NCI-H446 treated with DMSO at 0.1 percent for 48 hours (cell line): ENCODE measurements at regions not wholly inside any gene's neighbourhood (a gene's known extent, or its start where the extent isn't known, plus 50 kb on each side); places are given as distances from the start of the nearest gene placed in this dataset.
"Not testable (repeated sequence)": the region's sequence is repeated elsewhere in the genome, so short reads cannot be mapped to it uniquely, and the experiment has no call there.

Source experiments
- DNase-seq: peaks from one replicate; lab custom pipeline; 2025; lab: John Stamatoyannopoulos, UW

GRCh38 chr17:53330756-53331155, 492.0 kb upstream of the KIF2B start:
- no peak for DNase-seq

DNA sequence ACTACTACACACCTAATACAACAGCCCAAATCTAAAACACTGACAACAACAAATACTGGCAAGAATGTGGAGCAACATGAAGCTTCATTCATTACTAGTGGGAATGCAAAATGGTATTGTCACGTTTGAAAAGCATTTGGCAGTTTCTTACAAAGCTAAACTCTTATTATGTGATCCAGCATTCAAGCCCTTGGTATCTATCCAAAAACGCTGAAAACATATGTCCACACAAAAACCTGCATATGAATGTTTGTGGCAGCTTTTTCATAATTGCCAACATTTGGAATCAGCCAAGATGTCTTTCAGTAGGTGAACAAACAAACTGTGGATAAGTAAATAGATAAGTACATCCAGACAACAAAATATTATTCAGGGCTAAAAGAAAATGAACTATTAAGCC, 501.1 kb upstream of the KIF2B start:
- DNase-seq, result no peak

- no peak for DNase-seq
These were observed 502.8 kb upstream of the KIF2B start for GRCh38 chr17:53319947-53320346.

DNA sequence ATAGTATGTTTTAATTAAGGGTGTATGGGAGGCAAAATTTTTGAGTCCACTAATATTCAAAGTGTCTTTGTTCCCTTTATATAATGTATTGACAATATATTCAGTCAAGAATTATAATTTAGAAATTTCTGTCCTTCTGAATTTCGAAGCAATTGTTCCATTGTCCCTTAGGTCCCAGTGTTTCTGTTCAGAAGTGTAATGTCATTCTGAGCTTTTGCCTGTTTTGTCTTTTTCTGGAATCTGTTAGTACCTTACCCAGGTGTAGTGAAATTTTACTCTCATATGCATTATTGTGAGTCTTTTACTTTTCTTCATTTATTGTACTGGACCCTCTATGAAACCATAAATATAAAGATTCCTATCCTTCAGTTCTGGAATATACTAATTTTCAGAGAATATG, 505.7 kb upstream of the KIF2B start:
- no peak for DNase-seq

GRCh38 chr17:53316073-53316472, 506.7 kb upstream of the KIF2B start:
- no peak for DNase-seq

DNA sequence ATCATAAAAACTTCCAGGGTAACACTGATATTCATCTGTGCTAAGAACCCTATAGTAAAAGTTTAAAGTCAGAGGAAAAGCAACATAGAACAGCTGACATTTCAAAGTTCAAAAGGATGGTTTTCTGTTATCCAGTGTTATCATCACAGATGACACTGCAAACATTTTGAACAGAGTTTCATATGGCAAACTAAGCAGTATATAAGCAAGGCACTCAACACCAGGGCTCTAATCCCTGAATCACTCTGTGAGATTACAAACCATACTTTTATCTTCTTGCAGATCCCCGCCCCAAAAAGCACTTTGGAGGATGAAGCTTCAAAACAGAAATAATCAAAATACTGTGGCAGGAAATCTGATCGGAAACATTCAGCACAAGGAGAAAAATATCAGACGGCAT, 508.2 kb upstream of the KIF2B start:
- no peak for DNase-seq

DNA sequence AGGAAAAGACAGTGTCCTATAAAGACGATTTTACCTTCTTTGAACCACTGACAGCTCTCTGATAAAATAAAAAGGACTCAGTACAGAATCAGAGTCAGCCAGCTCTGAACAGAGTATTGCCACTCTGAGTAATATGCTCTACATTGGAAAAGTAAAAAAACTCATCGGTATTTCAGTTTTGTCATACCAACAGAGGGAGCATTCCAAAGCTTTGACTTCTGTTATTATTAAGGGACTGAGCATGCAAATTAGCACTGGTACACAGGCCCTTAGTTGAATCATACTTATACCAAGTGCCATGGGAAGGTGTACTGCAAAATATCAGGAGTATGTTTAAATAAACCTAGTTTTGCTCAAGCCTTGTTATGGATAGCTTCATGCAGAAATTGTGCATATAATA, 509.0 kb upstream of the KIF2B start:
- no peak for DNase-seq

GRCh38 chr17:53278466-53278865, 544.3 kb upstream of the KIF2B start:
- DNase-seq, result no peak

- DNase-seq, result no peak
These were observed 549.6 kb upstream of the KIF2B start for GRCh38 chr17:53273126-53273525.

- no peak for DNase-seq
These were observed 551.8 kb upstream of the KIF2B start for GRCh38 chr17:53270936-53271335.

DNA sequence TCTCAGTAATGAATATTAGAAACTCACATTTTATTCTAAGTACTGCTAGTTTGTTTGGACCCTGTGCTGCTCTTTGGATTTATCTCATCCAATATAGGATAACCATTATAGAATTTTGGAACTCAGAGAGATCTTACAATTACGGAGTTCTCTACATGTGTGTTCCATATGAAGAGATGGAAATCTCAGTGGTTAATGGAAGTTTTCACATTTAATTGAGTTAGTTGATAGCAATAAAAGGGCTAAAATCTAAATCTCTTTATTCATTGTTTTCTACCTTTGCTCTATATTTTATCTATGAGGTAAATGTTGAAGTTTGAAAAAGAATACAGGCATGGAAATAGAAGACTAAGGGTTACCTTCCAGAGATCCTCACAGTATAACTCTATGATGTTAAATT, 558.0 kb upstream of the KIF2B start:
- DNase-seq, result no peak

- no peak for DNase-seq
These were observed 568.6 kb upstream of the KIF2B start for GRCh38 chr17:53253956-53254597.

GRCh38 chr17:53249036-53249435, 573.7 kb upstream of the KIF2B start:
- DNase-seq, result no peak

DNA sequence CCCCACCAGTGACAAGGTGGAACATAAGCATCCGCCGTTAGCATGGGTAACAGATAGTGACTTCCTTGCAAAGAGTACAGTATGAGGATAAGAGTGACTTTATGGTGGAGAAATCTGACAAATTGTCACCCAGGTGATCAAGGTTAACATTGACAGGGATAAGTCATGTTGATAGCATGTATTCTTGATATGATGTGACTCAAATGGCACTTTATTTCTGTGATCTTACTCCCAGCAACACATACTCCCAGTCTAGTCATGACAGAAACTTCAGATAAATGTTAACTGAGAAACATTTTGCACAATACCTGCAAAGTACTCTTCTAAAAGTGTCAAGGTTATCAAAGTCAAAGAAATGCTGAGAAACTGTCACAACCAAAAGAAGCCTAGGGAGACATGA, 588.6 kb upstream of the KIF2B start:
- no peak for DNase-seq

DNA sequence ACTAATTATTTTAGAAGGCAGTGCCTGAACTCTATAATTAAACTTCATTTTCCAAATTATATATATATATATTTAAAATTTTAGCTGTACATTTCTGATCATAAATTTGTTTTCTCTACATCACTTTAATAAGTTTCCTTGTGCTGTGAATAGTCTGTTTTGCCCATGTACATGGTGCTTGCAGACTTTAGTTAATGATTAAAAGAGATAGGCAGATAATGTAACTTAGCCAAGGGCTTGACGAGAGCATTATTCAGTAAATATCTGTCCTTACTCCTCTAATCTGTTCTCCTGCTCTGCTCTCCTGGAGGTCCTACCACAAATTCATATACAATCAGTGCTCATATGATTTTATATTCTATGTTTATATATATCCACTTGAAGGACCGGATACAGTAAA, 595.2 kb upstream of the KIF2B start:
- DNase-seq, result no peak

DNA sequence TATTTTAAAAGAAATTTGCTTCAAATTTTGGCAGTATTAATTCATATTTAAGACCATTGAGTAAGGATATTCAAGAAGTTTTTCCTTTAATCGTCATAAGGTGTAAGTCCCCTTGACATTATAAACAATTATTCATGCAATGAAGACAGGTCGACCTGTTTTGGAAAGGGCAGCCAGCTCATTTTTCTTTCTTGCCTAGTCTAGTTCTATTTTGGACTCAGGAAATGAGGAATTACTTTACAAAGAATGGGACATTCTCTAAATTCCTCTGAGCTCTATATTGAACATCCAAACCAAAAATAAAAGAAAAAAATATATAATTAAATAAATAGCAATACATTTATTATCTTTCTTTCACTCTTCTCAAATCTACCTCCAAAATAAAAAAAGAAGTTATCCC, 595.6 kb upstream of the KIF2B start:
- DNase-seq, result no peak

GRCh38 chr17:53219821-53220220, 602.9 kb upstream of the KIF2B start:
- DNase-seq, result no peak

DNA sequence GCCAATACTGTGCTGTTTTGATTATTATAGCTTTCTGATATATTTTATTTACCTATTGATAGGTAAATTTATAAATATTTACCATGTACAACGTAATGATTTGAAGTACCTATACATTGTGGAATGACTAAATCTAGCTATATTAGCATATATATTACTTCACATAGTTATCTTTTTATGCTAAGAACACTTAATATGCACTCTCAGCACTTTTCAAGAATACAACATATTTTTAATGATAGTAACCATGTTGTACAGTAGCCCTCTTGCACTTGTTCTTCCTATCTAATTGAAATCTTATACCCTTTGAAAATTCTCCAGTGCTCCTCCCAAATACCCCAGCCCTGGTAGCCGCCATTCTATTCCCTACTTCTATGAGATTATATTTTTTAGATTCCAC, 604.0 kb upstream of the KIF2B start:
- DNase-seq, result no peak

DNA sequence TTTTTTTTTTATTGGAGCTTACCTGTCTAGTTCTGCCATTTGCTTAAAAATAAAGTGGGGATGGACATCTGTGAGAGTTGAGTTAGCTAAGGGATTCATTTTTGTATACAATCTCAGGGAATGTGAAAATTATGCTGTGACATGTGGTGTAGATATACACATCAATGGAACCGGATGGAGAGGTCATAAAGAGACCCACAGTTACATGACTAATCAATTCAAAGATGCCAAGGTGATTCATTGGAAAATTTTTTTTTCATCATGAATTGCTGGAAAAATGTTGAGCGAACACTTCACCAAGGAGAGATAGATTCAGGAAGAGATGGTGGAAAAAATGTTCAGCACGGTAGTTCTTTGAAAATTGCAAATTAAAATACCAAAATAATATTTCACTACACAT, 605.4 kb upstream of the KIF2B start:
- no peak for DNase-seq

DNA sequence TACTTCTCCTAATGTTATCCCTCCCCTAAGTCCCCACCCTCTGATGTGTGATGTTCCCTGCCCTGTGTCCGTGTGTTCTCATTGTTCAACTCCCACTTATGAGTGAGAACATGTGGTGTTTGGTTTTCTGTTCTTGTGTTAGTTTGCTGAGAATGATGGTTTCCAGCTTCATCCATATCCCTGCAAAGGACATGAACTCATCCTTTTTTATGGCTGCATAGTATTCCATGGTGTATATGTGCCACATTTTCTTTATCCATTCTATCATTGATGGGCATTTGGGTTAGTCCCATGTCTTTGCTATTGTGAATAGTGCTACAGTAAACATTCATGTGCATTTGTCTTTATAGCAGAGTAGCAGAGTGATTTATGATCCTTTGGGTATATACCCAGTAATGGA, 613.8 kb upstream of the KIF2B start:
- not testable (repeated sequence) for DNase-seq

DNA sequence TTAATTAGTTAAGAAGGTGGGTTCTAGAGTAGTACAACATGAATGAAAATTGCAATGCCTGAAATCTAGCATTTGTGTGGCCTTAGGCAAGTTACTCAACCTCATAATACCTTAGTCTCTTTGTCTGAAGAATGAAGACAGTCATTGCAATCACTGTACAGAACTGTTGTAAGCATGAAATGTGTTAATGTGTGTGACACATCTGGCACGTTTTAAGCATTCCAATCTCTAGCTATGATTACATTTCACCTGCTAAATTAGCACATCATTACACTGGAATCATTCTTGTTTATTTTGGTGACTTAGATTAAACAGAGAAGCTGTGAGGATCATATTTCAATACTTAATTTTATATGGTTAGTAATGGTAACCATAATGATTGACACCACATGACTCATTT, 629.7 kb upstream of the KIF2B start:
- DNase-seq, result no peak

GRCh38 chr17:53191878-53192277, 630.8 kb upstream of the KIF2B start:
- no peak for DNase-seq

DNA sequence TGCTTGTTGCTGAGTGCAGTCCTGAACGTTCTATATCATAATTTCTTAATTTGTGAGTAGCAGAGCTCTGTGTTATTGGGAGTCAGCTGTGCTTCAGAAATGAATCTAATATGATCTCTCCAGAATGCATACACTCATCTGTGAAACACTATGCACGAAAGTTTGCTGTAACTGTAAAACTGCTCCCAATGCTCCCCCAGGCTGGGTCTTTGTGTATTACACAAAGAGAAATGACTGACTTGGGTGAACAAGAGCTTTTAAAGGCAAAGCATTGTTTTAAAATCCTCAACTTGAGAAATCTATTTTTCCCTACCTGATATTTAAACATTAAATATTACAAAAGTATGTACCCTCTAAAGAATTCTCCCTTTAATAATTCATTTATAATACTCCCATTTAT, 636.7 kb upstream of the KIF2B start:
- no peak for DNase-seq

- no peak for DNase-seq
These were observed 646.1 kb upstream of the KIF2B start for GRCh38 chr17:53176629-53177028.

DNA sequence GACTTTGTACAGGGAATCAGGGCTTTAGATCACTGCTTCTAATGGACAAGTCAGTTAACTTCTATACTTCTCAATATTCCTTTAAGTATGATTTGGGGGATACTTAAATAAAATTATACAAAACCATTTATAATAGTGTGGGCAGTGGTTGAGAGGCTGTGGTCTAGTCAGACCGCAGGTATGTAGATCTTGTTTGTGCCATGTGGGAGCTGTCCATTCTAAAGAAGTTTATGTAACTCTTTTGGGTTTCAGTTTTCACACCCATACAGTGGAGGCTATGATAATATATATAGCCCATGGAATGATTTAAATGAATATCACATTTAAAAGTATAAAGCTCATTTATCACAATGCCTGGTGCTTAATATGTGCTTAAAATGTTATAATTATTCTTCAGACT, 654.3 kb upstream of the KIF2B start:
- DNase-seq, result no peak
